COLO829 (cell line): ENCODE measurements at regions not wholly inside any gene's neighbourhood (a gene's known extent, or its start where the extent isn't known, plus 50 kb on each side); places are given as distances from the start of the nearest gene placed in this dataset.
"Not testable (repeated sequence)": the region's sequence is repeated elsewhere in the genome, so short reads cannot be mapped to it uniquely, and the experiment has no call there.

ENCODE experiments used
- DNase-seq: peaks from one replicate; pipeline ENCODE4 v3.0.0; 2012; ENCODE audit warnings: low spot score

DNA sequence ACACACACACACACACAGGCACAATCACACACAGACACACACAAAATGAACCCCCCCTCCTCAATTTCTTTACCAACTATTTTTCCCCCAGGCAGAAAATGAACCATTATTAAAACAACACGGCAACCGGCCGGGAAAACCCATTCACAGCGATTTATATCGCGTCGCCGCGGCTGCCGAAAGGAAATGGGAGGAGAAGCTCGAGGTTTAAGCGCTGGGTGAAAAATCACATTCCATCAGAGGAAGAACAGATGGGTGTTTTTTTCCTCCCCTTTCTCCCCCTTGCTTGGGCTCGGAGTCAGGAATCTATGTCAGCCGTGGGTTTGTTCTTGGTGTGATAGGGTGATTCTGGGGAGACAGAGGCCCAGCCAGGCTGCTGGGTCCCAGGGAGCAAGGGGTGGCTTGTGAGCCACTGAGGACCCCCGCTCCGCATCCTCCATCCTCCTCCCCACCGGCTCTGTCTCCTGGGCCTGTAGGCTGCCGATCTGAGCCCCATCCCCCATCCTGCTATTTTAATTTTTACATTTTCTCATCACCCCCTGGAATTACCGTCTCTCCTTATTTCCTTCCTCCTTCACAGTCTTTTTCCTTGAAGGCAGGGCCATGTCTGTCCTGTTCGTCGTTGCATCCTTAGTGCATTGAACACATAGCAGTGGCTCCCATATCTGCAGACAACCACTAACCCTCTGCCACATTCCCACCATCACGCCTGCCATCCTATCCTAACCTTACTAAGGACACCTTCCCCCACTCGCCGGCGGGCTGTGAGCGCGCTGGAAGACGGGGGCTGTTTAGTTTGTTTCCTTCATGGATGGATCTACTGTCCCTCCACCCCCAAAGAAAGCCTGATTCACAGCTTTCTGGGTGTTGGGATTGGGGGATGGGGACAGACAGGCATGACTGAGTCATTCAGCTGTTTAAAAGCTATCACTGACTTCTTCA, 137.7 kb downstream of the CRLF3 start:
- DNase-seq = not testable (repeated sequence)

DNA sequence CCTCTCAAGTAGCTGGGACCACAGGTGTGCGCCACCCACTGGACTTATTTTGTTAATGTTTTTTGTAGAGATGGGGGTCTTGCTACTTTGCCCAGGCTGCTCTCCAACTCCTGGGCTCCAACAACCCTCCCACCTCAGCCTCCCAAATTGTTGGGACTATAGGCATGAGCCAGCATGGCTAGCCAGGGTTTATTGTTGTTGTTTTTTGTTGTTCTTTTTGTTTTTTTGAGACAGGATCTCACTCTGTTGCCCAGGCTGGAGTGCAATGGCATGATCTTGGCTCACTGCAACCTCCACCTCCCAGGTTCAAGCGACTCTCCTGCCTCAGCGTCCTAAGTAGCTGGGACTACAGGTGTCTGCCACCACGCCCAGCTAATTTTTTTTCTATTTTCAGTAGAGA, 142.2 kb downstream of the CRLF3 start:
- DNase-seq = not testable (repeated sequence)

DNA sequence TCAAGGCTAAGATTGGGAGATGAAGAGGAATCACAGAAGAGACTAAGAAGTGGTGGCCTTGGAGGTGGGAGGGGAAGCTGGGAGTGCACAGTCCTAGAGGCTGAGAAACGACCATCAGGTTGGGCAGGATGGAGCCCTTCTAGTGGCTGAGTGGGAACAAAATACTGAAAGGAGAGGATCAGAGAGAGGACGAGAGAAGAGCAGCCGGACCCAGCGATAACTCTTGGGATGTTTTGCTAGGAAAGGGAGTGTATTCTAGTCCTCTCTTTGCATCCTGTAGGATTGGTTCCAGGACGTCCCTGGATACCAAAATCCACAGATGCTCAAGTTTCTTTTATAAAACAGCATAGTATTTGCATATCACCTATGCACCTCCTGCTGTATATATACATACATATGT, 143.8 kb downstream of the CRLF3 start:
- DNase-seq = not testable (repeated sequence)

GRCh38 chr17:30677550-30678249, 146.8 kb downstream of the CRLF3 start:
- DNase-seq = no peak

DNA sequence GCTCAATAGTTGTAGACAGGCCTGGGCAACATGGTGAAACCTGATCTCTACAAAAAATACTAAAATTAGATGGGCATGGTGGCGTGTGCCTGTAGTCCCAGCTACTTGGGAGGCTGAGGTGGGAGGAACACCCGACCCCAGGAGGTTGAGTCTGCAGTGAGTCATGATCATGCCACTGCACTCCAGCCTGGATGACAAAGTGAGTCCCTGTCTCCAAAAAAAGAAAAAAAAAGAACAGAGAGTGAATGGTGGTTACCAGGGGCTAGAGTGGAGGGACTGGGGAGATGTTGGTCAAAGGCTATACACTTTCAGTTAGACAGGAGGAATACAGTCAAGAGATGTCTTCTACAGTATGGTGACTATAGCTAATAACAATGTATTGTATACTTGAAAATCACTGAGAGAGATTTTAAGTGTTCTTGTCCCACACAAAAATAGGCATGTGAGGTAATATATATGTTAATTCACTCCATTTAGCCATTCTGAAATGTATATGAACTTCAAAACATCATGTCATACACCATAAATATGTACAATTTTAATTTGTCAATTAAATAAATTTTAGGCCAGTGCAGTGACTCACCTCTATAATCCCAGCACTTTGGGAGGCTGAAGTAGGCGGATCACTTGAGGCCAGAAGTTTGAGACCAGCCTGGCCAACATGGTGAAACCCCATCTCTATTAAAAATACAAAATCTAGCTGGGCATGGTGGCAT, 148.6 kb downstream of the CRLF3 start:
- not testable (repeated sequence) for DNase-seq

- not testable (repeated sequence) for DNase-seq
Measured at GRCh38 chr17:30669217-30669649, 155.3 kb downstream of the CRLF3 start.

DNA sequence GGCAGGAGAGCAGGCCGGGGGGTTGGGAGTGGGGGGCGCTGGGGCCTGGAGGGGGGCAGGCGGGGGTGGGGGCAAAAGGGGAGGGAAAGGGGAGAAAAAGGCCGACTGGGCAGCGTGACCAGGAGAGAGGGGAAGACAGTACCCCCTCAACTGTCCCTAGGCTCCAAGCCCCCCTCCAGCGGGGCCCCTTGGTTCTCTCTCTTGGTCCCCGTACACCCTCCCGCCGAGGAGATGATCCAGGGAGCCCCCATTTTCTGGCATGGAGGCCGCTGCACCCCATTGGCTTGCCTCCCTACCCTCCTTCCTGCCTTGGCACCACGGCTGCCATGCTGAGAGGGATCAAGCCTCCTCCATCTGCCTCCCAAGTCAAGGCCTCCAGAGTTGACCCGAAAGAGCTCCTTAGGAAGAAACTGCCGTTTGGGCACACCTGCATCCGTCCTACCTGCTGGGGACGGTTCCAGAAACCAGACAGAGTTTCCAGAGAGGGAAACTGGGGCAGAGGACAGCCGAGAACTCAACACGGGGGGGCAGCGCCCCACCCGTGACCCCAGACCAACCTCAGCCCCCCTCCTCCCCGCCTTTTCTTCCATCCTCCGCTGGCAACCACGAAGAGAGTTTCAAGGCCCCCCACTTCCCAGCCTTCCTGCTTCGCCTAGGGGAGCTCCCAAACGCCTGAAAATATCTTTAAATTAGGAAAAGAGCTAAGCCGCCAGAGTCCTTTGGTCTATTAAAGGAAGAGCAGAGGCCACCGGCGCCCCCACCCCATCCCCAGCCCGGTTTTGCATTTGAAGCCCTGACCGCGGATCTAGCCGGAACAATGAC, 155.9 kb downstream of the CRLF3 start:
- DNase-seq = not testable (repeated sequence)

DNA sequence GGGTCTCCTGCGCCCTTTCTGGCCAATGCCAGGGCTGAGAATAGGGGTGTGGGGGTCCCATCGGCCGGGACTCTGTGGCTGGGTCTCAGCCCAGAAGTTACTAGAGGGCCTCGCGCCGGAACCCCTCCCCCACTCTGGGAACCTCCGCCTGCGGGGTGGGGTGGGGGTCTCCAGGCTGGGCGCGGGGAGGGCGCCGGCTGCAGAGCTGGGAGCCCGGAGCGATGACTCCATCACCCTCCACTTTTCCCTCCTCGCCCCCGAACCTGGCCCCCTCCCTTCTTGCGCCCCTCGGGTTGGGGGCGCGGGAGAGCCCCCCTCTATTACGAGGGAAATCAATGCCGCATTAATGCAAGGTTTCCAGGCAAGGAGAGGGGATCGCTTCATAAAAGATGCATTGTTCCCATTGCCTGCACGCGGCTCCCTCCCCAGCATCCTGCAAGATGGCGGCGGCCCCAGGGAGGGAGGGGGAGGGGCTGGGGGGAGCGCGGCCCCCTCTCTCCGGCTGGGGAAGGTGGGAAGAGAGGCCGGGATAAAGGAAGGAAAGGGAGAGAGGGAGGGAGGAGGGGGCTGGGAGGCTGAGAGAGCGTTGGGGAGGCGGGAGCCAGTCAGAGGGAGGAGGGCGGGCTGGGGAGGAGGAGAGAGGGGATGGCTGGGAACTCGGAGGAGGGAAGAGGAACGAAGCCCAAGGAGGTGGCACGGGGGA, 156.7 kb downstream of the CRLF3 start:
- DNase-seq = not testable (repeated sequence)

DNA sequence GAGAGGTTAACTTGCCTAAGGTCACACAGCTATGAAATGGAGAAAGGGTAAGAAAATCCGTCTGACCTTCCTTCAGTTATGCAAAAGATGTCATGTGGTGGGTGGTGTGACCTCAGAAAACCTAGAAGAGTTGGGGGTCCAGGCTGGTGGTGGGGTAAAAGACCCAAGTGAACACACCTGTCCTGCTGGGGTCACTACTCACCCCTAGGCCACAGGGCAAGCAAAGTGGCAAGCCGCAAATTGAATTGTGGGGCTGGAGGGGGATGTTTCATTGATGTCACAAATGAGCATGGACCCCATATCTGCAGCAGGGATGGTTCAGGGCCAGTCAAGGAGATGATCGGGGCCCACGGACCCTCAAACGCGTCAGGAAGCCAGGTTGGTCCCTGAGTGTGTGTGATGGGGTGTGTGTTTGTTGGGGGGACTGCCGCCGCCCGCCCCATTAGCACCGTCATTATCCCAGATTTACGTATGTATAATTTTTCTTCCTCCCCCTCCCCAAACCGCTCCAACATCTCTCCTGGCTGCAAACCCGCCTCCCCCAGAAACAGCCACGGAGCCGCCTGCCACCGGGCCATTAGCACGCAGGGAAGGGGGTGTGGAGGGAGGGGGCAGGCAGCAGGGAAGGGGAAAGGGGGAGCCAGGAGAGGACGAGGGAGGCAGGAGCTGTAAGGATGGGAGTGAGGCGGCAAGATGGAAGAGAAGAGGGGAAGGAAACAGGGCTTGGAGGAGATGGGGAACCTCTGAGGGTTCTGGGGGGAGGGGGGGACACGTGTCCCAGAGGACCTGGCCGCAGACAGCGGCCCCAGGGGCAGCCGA, 157.4 kb downstream of the CRLF3 start:
- DNase-seq = not testable (repeated sequence)

DNA sequence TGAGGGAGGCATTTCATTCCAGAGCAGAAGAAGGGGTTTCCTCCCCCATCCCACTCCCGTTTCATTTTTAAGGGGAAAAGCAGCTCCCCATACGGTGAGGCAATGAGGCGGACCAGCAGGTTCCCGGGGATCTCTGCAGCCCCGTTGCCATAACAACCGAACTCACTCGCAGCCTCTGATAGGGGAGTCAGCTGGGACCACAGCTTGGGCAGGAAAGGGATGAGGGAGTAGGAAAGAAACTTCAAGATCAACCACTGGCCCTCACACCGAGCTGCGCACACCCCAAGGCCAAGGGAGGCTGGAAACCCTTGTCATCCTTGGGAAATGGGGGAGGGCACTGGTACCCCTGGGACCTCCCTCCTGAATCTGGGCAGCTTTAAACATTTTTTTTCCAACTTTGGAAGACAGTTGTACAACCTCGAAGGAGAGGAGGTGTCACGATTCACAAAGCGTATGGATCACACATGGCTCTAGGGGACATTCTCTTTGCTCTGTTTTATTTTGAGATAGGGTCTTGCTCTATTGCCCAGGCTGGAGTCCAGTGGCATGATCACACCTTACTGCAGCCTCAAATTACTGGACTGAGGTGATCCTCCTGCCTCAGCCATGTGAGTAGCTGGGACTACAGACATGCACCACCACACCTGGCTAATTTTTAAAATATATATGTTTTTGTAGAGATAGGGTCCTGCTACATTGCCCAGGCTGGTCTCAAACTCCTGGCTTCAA, 160.6 kb downstream of the CRLF3 start:
- DNase-seq = not testable (repeated sequence)

- DNase-seq = not testable (repeated sequence)
Measured at GRCh38 chr17:30657148-30657547, 167.3 kb downstream of the CRLF3 start.

DNA sequence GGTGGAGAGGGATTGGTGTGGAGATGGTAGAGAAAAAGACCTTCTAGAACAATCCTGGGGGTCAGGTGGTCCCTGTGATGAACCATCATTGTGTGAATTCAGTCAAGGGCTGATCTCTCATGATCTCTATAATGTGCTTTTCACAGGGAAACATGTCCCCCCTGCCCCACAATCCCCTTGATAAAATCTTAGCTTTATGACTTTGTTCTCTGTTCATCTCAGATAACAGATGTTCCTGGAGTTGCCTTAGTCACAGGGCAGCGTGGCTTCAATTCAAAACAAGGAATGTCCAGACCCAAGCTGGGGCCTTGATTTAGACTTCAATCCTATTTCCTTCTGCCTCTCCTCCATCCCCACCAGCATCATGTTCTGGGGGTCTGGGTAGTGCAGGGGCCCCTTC, 171.5 kb downstream of the CRLF3 start:
- DNase-seq = not testable (repeated sequence)

- DNase-seq = not testable (repeated sequence)
Measured at GRCh38 chr17:30650149-30650548, 172.9 kb downstream of the GOSR1 start.

GRCh38 chr17:30648015-30648620, 170.9 kb downstream of the GOSR1 start:
- DNase-seq = not testable (repeated sequence)

- not testable (repeated sequence) for DNase-seq
Measured at GRCh38 chr17:30645875-30646274, 168.7 kb downstream of the GOSR1 start.

- not testable (repeated sequence) for DNase-seq
Measured at GRCh38 chr17:30644713-30645112, 167.5 kb downstream of the GOSR1 start.

GRCh38 chr17:30644287-30644686, 167.1 kb downstream of the GOSR1 start:
- not testable (repeated sequence) for DNase-seq

- DNase-seq = not testable (repeated sequence)
Measured at GRCh38 chr17:30641428-30641827, 164.2 kb downstream of the GOSR1 start.

GRCh38 chr17:30639391-30639790, 162.2 kb downstream of the GOSR1 start:
- DNase-seq = not testable (repeated sequence)
